Panc1 (cell line): ENCODE measurements at regions not wholly inside any gene's neighbourhood (a gene's known extent, or its start where the extent isn't known, plus 50 kb on each side); places are given as distances from the start of the nearest gene placed in this dataset.

ENCODE experiments used
- ATAC-seq: fragments of 200-7000 bp; cut with Tn5 transposase; 2 replicates; pipeline ENCODE4 v1.9.1; 2020; ENCODE audit warnings: mild to moderate bottlenecking, moderate library complexity
- BruUV-seq: library from RNA; stranded (reverse); fragments of 400-500 nt; replicated peaks from 2 replicates; lab custom pipeline; 2021; lab: Mats Ljungman, UMichigan
- CTCF ChIA-PET: fragments of 300-600 bp; sonication (Branson Sonifier 250); formaldehyde crosslinking; loops from one replicate; lab custom pipeline; 2022; ENCODE audit warnings: antibody characterized with exemption; lab: Charles Lee
- POLR2A ChIA-PET: fragments of 300-600 bp; sonication (Branson Sonifier 250); formaldehyde crosslinking; loops from one replicate; lab custom pipeline; 2022; ENCODE audit warnings: antibody characterized with exemption; lab: Charles Lee
- DNase-seq: peaks from one replicate; pipeline ENCODE4 v3.0.0-alpha.2; 2010; ENCODE audit warnings: low read depth, low spot score
- H3K27ac ChIP-seq: 2 replicates; pipeline ENCODE4 v1.5.1; 2011; ENCODE audit warnings: mild to moderate bottlenecking, low read length, inconsistent platforms
- H3K27me3 ChIP-seq: fragments of 200-500 bp; sonication (Bioruptor generic); 2 replicates; pipeline ENCODE4 v1.6.0; 2014; ENCODE audit warnings: low read length, inconsistent platforms; ENCODE audit not compliant: control insufficient read depth, insufficient read depth
- H3K36me3 ChIP-seq: fragments of 200-500 bp; sonication (Bioruptor generic); 2 replicates; pipeline ENCODE4 v1.5.1; 2014; ENCODE audit warnings: inconsistent platforms, mild to moderate bottlenecking, low read length, moderate library complexity; ENCODE audit not compliant: control insufficient read depth, insufficient read depth
- H3K4me1 ChIP-seq: 2 replicates; pipeline ENCODE4 v1.5.1; 2011; ENCODE audit warnings: inconsistent platforms, mild to moderate bottlenecking, low read length, moderate library complexity; ENCODE audit not compliant: control insufficient read depth, insufficient read depth
- H3K4me3 ChIP-seq, 2 experiments: 2 replicates each; pipeline ENCODE4 v1.5.1; 2011 to 2012; ENCODE audit warnings: low read depth in 2 of 2, low read length in 2 of 2, mild to moderate bottlenecking in 2 of 2, inconsistent platforms in 1 of 2, moderate library complexity in 1 of 2
- H3K9me3 ChIP-seq: fragments of 200-500 bp; sonication (Bioruptor generic); 2 replicates; pipeline ENCODE4 v1.5.1; 2014; ENCODE audit warnings: low read depth, mild to moderate bottlenecking, inconsistent platforms, low read length, moderate library complexity; ENCODE audit not compliant: control insufficient read depth, insufficient read depth
- CTCF ChIP-seq: fragments of 450-650 bp; IDR thresholded peaks from 2 replicates; pipeline ENCODE4 v1.5.1; 2017; ENCODE audit warnings: mild to moderate bottlenecking
- POLR2AphosphoS5 ChIP-seq: IDR thresholded peaks from 2 replicates; pipeline ENCODE4 v1.6.1; 2012; ENCODE audit warnings: mild to moderate bottlenecking, low read depth, low read length, moderate library complexity
- REST ChIP-seq, 2 experiments: IDR thresholded peaks; 2 replicates each; pipeline ENCODE4 v1.6.1; 2011 to 2012; ENCODE audit warnings: low read depth in 2 of 2, control low read depth in 1 of 2, low read length in 1 of 2, mild to moderate bottlenecking in 1 of 2, moderate library complexity in 1 of 2; ENCODE audit not compliant: insufficient read depth in 1 of 2
- SIN3A ChIP-seq: IDR thresholded peaks from 2 replicates; pipeline ENCODE4 v1.6.1; 2012; ENCODE audit warnings: low read depth, mild to moderate bottlenecking, low read length, moderate library complexity, borderline replicate concordance; ENCODE audit not compliant: insufficient read depth
- TCF7L2 ChIP-seq: IDR thresholded peaks from 2 replicates; pipeline ENCODE4 v1.6.1; 2011; ENCODE audit warnings: mild to moderate bottlenecking, low read depth, low read length, inconsistent platforms
- in situ Hi-C: cut with HindIII; loops from 2 replicates; pipeline ENCODE4 v1.10.0; 2016; ENCODE audit warnings: low sequenced_read_pairs, low pct_unique_long_range_greater_than_20kb
- intact Hi-C: fragments of 100-400 bp; cut with micrococcal nuclease; formaldehyde crosslinking; loops from one replicate; pipeline ENCODE4 v1.10.0; 2022; ENCODE audit not compliant: unreplicated experiment

- POLR2A ChIA-PET = no interaction called here
- no peak overlapping the region for H3K27ac ChIP-seq
- DNase-seq (no peak), ATAC-seq (no peak)
- CTCF ChIA-PET = no interaction called here
- H3K36me3 ChIP-seq = no peaks in the 10 kb centered on the region
- peaks cover 3% of the 10 kb centered on the region; the same call in 1 of the 2 replicates for H3K4me1 ChIP-seq
- no TSS peak for BruUV-seq
- intact Hi-C loops (no loop called here), in situ Hi-C loops (no loop called here)
- no peaks in the 10 kb centered on the region for H3K27me3 ChIP-seq
- H3K4me3 ChIP-seq = no peak overlapping the region
- H3K9me3 ChIP-seq = no peaks in the 10 kb centered on the region
- TF ChIP-seq POLR2AphosphoS5 = no peak
- TF ChIP-seq CTCF = no peak
- no peak for TF ChIP-seq TCF7L2
- no peak for TF ChIP-seq SIN3A
- no peak for TF ChIP-seq REST (IDR thresholded peaks at IDR 0.05; ENCODE audit: insufficient read depth in 1 of 2, low read depth in 2 of 2, low read length in 1 of 2)
These were observed 123.9 kb upstream of the CCDC150 start for GRCh38 chr2:196515608-196516007.

- Histone ChIP-seq H3K27me3 (no peaks in the 10 kb centered on the region), H3K4me1 (peaks cover 3% of the 10 kb centered on the region; the same call in 1 of the 2 replicates), H3K9me3 (no peaks in the 10 kb centered on the region), H3K4me3 (no peak overlapping the region), H3K27ac (no peak overlapping the region), H3K36me3 (no peaks in the 10 kb centered on the region)
- CTCF ChIA-PET = no interaction called here
- no peak for DNase-seq
- intact Hi-C loops (no loop called here), in situ Hi-C loops (no loop called here)
- no peak for ATAC-seq
- POLR2A ChIA-PET = interaction anchor here (0.7 kb wide), 1 partner anchor 359 kb away, joined by 3 read pairs; no protein-coding TSS in a partner anchor
- TF ChIP-seq POLR2AphosphoS5 (no peak), TCF7L2 (no peak), SIN3A (no peak), REST (IDR thresholded peaks at IDR 0.05; ENCODE audit: insufficient read depth in 1 of 2, low read depth in 2 of 2, low read length in 1 of 2) (no peak), CTCF (no peak)
- no TSS peak for BruUV-seq
These were observed 123.0 kb upstream of the CCDC150 start for GRCh38 chr2:196516564-196516963.
